GM12874 (cell line): ENCODE measurements at regions not wholly inside any gene's neighbourhood (a gene's known extent, or its start where the extent isn't known, plus 50 kb on each side); places are given as distances from the start of the nearest gene placed in this dataset.

Source experiments
- TF ChIP-seq, protein P1 (sequence below): IDR thresholded peaks from 2 replicates; pipeline ENCODE4 v1.5.1; 2011; ENCODE audit warnings: low read depth, mild to moderate bottlenecking, control low read depth, low read length, moderate library complexity; ENCODE audit not compliant: insufficient read depth

GRCh38 chr15:87131067-87131466 is 1051.4 kb downstream of the AGBL1 start:
- TF ChIP-seq, protein P1, sequence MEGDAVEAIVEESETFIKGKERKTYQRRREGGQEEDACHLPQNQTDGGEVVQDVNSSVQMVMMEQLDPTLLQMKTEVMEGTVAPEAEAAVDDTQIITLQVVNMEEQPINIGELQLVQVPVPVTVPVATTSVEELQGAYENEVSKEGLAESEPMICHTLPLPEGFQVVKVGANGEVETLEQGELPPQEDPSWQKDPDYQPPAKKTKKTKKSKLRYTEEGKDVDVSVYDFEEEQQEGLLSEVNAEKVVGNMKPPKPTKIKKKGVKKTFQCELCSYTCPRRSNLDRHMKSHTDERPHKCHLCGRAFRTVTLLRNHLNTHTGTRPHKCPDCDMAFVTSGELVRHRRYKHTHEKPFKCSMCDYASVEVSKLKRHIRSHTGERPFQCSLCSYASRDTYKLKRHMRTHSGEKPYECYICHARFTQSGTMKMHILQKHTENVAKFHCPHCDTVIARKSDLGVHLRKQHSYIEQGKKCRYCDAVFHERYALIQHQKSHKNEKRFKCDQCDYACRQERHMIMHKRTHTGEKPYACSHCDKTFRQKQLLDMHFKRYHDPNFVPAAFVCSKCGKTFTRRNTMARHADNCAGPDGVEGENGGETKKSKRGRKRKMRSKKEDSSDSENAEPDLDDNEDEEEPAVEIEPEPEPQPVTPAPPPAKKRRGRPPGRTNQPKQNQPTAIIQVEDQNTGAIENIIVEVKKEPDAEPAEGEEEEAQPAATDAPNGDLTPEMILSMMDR = no peak

DNA sequence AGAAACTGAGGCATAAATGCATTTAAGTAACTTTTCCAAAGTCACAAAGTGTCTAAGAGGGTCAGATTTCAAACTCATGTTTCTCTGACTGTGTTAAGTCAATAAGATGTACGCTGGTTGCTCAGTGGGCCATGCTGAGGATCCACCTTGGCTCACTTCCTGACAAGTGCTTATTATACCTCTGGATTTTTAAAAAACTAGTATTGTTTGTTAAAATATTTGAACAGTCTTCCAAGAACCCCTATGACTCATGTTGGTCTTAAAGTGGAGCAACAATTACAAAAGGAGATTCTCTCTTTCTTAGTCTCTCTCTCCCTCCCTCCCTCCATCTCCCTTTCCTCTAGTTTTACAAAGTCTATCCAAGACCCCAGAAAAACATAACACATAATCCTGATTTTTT is 1050.2 kb downstream of the AGBL1 start:
- TF ChIP-seq, protein P1 = no peak

DNA sequence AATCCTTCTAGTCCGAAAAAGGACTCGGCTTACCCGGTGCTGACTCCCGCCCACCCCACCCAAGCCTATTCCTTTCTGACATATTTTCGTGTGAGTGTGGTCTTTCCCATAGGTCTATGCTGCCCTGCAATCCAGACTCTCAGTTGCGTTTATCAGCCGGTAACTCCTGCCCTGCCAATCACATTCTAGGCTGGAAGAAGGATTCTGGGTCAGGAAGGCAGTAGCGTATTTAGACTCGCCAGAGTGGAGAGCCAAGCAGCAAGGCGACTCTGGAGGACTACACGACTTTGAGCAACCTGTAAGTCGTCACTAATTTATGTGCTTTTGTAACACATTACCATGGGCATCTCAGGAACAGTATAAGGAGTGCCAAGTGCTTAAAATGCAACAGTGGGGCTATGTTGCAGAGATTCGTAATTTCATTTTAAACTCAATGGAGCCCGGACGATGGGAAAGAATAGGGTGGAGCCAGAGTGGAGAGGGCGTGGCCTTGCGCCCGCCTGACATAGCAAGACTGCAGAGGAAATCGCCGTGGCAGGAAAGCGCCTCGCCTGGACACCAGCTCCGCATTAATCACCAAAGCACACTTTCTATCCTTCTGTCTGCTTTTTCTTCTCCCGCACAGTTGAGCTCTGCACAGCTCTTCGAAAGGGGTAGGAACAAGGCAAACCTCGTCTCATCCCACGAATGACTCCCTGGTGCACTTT is 1044.2 kb downstream of the AGBL1 start:
- TF ChIP-seq, protein P1 = no peak

GRCh38 chr15:87121336-87121735 is 1041.7 kb downstream of the AGBL1 start:
- TF ChIP-seq, protein P1 = no peak

DNA sequence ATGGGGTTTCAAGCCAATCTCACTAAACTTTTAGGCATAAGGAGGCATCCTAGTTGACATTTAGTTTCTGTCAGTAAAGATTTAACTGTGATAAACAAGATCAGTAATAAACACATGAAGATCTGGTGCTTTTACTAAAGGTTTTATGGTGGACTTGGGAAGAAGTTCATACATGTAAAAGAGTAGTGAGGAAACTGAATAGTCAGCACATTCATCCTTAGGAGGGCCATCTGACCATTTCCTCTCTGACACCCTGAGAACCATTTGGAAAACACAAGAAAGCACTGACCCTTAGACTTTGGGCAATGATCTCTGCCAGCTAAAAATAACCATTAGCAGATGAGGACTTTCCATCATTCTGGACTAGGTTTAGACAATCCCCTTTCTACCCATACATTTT is 1040.9 kb downstream of the AGBL1 start:
- TF ChIP-seq, protein P1 = no peak

DNA sequence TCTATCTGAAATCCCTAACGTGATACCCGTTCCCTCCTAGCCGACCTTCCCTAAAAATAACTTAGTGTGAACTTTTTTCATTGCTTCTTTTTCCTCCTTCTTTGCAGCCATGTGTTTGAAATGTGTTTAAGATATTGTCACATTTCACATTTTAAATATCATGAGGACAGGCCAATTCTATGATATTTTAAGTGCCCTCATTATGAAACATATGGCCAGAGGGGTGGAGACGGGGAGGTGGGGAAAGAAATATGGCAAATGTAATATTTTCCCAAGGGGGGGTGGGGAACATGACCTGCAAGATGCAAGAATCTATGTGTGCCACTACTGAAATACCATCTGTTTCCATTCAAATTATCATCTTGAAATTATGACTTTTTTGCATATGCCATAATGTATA is 1039.2 kb downstream of the AGBL1 start:
- TF ChIP-seq, protein P1 = no peak

- TF ChIP-seq, protein P1 = no peak
Observed at GRCh38 chr15:87118435-87118834, 1038.8 kb downstream of the AGBL1 start.
